Lung microvascular endothelial cell (primary cell): ENCODE measurements at regions not wholly inside any gene's neighbourhood (a gene's known extent, or its start where the extent isn't known, plus 50 kb on each side); places are given as distances from the start of the nearest gene placed in this dataset.
"Not testable (repeated sequence)": the region's sequence is repeated elsewhere in the genome, so short reads cannot be mapped to it uniquely, and the experiment has no call there.

Experiments used
- DNase-seq, 2 donors: peaks; one replicate each; pipeline versions ENCODE4 v3.0.0 to v3.0.0-alpha.2; 2010; ENCODE audit warnings: low read depth in 2 of 2

- no peak for DNase-seq
These were observed 127.2 kb upstream of the SLIT2 start for GRCh38 chr4:20124317-20125026.

DNA sequence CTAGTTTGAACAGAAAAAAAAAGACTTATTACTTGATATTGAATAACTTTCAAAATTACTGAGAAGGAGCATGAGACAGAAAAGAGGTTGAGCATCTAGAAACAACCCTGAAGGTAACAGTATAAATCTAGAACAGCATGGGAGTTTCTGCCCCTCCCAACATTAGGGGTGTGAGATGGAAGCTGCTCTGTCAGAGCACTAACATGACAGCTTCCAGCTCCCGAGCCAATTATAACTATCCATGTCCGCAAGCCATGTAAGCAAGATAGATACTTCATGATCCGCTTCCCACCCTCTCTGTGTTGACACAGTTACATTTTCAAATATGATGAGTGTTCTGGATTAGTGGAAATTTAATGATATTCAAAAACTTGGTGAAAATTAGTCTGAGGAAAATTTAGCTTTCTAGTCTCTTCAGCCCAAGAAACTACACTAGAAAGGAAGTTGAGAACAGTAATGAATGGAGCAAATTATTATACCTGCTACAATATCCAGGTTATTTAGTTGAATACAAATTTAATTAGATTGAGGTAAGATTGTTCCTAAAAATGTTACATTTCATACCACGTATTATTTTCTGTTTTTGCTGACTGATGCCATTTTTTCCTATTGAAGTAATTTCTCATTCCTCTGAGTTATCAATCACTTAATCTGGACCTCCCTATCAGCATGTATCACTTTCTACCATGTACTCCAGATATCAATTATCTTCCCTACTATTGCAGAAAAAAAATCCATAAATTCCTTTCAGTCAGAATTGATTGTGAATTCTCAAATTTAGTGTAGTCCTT, 129.3 kb upstream of the SLIT2 start:
- no peak for DNase-seq

DNA sequence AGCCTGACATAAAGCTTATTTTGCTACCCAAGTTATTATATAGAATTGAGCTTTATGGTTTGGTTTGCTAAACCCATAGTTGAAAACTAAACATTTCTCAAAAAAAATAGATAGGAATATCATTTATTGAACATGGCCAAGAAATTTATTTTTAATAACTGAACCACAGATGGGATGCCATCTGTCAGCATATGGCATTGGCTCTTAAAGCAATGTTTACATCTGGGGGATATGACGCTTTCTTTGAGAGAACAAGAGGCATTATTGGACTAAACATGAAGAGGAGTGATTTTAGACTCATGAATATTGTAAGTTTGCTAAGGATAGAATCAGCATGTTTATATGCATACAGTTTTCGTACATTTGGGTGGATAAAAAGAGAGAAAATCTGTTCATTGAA, 132.6 kb upstream of the SLIT2 start:
- DNase-seq: no peak

DNA sequence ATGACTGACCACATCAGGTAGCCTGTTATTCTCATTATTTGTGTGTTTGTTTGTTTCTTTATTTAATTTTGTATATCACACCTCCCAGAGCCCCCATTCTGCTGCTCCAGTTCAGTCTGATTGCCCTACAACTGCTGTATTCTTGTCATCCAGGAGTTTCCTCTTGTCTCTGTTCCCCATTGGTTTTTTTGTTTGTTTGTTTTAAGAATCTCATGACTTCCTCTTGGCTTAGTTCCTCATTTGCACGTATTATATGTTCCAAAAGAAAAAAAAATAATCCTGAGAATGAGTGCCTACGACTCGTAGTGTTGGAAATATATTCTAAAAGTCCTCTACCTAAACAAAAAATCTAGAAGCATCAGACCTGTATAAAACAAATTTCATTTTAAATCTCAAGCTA, 142.3 kb upstream of the SLIT2 start:
- DNase-seq: peak in 1 of 2 donors; percentile 57

GRCh38 chr4:20106921-20107320, 144.8 kb upstream of the SLIT2 start:
- DNase-seq: no peak

DNA sequence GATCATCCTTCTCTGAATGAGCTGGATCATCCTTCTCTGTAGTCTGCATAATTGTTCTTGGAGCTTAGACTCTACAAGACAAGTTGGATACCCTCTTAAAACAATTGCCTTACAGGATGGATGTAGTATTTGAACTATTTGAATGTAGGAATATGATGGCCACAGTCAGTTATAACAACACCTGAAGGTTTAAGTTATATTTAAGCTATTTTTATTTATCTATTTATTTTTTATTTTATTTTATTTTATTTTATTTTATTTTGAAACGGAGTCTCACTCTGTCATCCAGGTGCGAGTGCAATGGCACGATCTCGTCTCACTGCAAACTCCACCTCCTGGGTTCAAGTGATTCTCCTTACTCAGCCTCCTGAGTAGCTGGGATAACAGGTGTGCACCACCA, 149.9 kb upstream of the SLIT2 start:
- no peak for DNase-seq

- no peak for DNase-seq
These were observed 154.8 kb upstream of the SLIT2 start for GRCh38 chr4:20096911-20097310.

DNA sequence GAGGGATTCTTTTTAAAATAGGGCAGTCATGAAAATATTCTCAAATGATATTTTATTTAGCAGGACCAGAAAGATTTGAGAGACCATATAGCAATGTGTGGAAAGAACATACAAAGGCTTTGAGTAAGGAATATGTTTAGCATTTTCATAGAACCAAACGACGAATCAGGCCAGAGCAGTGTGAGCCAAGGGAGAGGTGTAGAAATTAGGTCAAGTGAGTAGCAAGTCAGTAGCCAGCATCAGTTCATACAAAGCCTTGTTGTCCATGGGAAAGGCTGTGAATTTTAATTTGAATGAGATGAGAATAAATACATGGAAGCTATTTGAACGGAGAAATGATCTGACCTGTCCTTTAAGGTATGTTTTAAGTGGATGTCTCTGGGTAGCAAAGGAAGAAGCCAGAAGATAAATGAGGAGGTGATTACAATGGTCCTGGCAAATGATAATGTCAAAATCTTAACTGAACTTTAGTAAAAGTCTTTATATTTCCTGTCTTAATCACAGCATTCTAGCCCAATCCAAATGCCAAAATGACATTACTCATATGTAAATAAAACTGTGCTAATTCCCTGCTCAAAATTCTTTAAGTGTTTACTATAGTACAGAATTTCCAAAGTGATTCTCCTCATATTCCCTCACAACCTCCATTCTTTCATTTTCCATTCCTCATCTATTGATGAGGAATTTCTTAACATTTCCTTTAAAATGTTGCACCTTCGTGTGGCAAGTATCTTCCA, 155.7 kb upstream of the SLIT2 start:
- no peak for DNase-seq

GRCh38 chr4:20091781-20092180, 159.9 kb upstream of the SLIT2 start:
- DNase-seq: no peak

- DNase-seq: no peak
These were observed 164.2 kb upstream of the SLIT2 start for GRCh38 chr4:20087522-20087911.

- DNase-seq: no peak
These were observed 164.7 kb upstream of the SLIT2 start for GRCh38 chr4:20086799-20087521.

DNA sequence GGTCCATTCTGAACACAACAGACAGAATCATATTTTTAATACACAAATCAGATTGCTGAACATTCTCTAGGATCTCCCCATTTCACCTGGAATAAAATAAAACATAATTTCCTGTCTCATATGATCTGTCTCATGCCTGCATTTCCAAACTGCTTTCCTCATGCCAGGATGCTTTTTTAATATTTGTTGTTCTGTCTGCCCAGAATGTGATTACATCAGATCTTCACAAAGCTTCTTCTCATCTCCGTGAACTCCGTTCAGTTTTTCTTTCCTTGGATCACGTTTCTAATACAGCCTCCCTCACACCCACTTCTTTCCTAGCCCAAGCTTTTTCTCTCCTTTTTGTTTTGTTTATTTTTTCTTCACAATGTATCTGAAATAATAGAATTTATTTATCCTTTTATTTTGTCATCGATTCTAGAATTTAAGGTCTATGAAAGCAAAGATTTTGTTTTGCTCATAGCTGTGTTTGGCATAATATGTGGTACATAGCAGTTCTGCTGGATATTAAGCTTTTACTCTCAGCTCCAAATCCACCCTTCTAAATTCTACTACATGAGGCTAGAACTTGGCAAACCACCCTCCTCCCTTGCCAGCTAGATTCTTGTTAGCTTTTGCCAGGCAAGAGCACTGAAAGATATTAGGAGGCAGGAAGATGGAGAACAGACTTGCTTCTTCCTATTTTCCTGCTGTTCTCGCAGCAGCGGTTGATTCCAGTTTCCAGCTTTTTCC, 165.5 kb upstream of the SLIT2 start:
- DNase-seq: no peak

DNA sequence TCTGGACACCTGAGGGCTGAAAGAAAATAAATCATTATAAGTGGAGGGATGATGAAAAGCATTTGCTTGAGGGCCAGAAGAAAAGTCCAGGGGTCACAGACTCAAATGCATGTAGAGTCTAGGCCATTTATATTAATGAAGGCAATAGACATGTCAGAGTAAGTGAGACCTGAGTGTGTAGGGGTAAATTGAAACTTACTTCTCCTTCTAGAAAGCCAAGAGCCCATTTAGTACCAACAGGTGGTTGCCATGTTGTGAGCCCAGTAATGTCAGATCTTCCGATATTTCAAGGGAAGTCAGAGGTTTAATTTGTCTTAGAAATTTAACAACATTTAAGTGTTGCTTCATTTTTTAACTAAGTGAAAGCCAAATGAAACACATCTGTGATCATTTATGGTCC, 166.1 kb upstream of the SLIT2 start:
- DNase-seq: no peak

DNA sequence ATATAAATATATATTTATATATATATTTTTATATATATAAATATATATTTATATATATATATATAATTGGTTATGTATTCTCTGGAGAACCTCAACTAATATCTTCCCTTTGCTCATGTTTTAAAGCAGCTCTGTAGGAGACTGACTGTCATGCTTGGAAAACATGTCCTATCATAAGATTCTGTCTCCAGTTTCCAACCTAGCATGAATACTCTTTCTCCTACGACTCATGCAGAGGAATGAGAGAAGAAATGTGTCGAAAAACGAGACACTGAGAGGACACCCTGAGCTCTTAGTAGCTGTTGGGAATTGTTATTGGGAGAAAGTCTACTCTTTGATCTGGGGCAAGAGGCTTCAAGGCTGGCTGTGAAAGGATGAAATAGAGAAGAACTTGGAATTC, 166.5 kb upstream of the SLIT2 start:
- no peak for DNase-seq

GRCh38 chr4:20084488-20084887, 167.2 kb upstream of the SLIT2 start:
- no peak for DNase-seq

- DNase-seq: no peak
These were observed 173.1 kb upstream of the SLIT2 start for GRCh38 chr4:20078644-20079043.

GRCh38 chr4:20075248-20075871, 176.3 kb upstream of the SLIT2 start:
- peak in 1 of 2 donors; percentile 16 for DNase-seq

GRCh38 chr4:20074450-20074849, 177.3 kb upstream of the SLIT2 start:
- no peak for DNase-seq

GRCh38 chr4:20065952-20066351, 185.8 kb upstream of the SLIT2 start:
- no peak for DNase-seq

GRCh38 chr4:20062857-20063256, 188.8 kb upstream of the SLIT2 start:
- DNase-seq: not testable (repeated sequence)

GRCh38 chr4:20062054-20062453, 189.7 kb upstream of the SLIT2 start:
- no peak for DNase-seq
